T-helper 2 cell treated with Interferon-gamma antibody and Interleukin-4, amounts not matched to agents 5 μg/mL and 100 μg/mL, for 36 hours (primary cell): ENCODE measurements at regions not wholly inside any gene's neighbourhood (a gene's known extent, or its start where the extent isn't known, plus 50 kb on each side); places are given as distances from the start of the nearest gene placed in this dataset.
"Not testable (repeated sequence)": the region's sequence is repeated elsewhere in the genome, so short reads cannot be mapped to it uniquely, and the experiment has no call there.

Source experiments
- DNase-seq: peaks from one replicate; pipeline ENCODE4 v3.0.0; 2021; ENCODE audit warnings: low spot score
- H3K27ac Mint-ChIP-seq: one replicate; pipeline ENCODE4 v1.8.0; 2021; ENCODE audit warnings: mild to moderate bottlenecking, mixed read lengths
- H3K27me3 Mint-ChIP-seq: one replicate; pipeline ENCODE4 v1.8.0; 2021; ENCODE audit warnings: low read depth, mixed read lengths
- H3K36me3 Mint-ChIP-seq: one replicate; pipeline ENCODE4 v1.8.0; 2021; ENCODE audit warnings: low read depth, mixed read lengths
- H3K4me1 Mint-ChIP-seq: one replicate; pipeline ENCODE4 v1.8.0; 2021; ENCODE audit warnings: low read depth, mixed read lengths
- H3K4me3 Mint-ChIP-seq: one replicate; pipeline ENCODE4 v1.8.0; 2022; ENCODE audit warnings: mild to moderate bottlenecking, moderate library complexity, mixed read lengths
- H3K9me3 Mint-ChIP-seq: one replicate; pipeline ENCODE4 v1.8.0; 2021; ENCODE audit warnings: mixed read lengths

DNA sequence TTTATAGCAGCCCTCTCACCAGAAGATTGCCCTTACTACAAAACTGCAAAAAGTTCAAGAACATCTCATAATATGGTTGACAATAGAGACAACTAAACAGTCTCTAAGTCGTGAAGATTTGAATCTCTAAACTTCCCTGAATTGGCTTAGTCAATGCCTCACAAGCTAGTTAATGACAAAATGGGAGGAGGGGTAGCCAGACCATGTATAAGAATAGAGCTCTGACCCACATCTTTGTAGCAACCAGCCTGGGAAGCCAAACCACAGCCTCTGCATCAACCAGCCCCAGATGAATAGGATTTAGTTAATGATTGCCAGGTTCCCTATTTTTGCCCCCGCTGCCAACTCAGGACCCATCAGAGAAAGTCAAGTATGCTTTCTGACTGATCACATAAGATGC lies 1265.9 kb upstream of the PCDH10 start:
- not testable (repeated sequence) for H3K27me3 Mint-ChIP-seq, H3K27ac Mint-ChIP-seq, H3K36me3 Mint-ChIP-seq, H3K4me1 Mint-ChIP-seq, DNase-seq, H3K9me3 Mint-ChIP-seq, H3K4me3 Mint-ChIP-seq

DNA sequence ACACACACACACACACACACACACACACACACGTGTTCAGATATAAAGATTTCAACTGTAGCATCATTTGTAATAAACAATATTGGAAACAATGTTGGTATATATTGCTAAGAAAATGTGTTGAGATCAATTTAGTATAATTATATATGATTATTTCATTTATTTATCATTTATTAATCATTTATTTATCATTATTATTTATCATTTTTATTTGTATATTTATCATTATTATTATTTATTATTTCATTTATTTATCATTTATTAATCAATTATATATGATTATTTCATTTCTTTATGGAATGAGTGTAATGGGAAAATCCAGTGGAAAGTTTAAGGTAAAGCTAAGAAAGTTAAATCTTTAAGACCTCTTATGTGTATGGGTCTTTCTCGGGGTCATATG lies 1223.4 kb upstream of the PCDH10 start:
- not testable (repeated sequence) for H3K27ac Mint-ChIP-seq, H3K4me3 Mint-ChIP-seq, H3K4me1 Mint-ChIP-seq, DNase-seq, H3K9me3 Mint-ChIP-seq, H3K36me3 Mint-ChIP-seq, H3K27me3 Mint-ChIP-seq

DNA sequence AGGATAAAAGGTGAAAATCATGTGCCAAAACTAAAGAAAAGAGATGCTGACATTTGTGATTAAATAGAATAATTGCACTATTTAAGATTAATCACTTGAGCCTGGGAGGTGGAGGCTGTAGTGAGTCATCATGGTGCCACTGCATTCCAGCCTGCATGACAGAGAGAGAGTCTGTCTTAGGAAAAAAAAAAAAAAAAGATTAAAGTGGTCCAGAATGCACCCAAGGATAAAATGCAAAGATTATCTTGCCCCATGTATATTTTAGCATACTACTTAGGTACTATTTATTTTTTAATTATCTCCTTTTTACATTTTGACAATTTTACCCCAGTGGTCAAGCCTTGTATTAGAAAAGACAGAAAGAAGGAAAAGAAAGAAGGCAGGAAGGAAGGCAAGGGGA lies 1181.4 kb upstream of the PCDH10 start:
- not testable (repeated sequence) for H3K27ac Mint-ChIP-seq, H3K27me3 Mint-ChIP-seq, H3K9me3 Mint-ChIP-seq, H3K4me3 Mint-ChIP-seq, H3K36me3 Mint-ChIP-seq, DNase-seq, H3K4me1 Mint-ChIP-seq

DNA sequence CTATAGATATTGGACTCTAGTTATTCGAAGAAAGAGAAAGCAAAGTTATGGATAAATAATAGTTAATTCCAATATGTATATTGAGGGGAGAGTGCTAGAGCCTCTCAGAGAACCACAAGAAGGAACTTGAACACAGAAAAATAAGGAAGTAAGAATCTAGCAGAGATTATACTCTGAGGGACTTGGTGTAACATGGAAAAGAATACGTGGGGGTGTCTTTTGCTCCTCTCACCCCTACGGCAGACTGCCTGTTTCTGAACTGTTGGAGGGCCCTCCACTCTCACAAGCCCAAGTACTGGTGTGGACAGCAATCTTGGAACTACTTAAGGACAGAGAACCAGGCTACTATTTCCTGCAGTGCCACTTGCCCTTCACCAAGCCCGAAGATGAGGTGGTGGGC lies 1174.4 kb upstream of the PCDH10 start:
- no peaks in the 10 kb centered on the region for H3K36me3 Mint-ChIP-seq
- peak overlapping the region; percentile 49 for H3K27ac Mint-ChIP-seq
- peak overlapping the region; percentile 92 for H3K4me3 Mint-ChIP-seq
- no peaks in the 10 kb centered on the region for H3K4me1 Mint-ChIP-seq
- H3K9me3 Mint-ChIP-seq, result peaks cover 12% of the 10 kb centered on the region
- no peak for DNase-seq
- H3K27me3 Mint-ChIP-seq, result no peaks in the 10 kb centered on the region

DNA sequence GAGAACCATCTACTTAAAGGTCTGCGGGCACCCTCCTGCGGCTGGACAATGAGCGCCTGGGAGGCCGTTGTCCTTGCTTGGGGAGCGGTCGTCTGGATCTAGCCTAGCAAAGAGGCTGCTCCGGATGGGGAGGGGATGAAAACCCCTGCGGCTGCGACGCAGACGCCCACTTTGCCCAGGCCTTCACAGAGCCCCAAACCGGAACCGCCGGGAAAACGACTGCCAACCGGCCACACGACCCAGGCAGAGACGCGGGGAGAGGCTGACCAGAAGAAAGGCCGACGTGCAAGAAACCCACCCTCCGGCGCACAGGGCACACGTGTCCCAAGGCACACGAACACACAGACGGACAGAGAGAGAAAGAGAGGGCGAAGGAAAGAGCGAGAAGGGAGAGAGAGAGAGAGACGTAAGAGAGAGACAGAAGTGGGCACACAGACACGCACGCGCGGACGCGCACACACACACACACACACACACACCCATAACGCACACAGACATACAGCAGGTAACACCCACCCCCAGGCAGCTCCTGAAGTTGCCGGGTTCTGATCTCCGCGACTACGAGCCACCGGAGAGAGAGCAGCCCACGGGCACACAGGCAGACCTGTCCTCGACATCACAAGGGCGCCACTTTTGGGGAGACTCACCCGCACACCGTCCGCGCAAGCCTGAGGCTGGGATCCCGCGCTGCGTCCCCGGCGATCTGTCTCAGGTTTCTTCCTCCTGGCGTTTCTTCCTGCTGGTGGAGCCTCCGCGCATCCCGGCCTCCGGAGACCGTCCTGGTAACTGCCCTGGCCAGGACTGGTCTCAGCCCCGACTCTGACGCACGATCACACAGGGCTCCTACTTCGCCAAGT lies 1173.6 kb upstream of the PCDH10 start:
- H3K4me1 Mint-ChIP-seq, DNase-seq, H3K27me3 Mint-ChIP-seq, H3K36me3 Mint-ChIP-seq: not testable (repeated sequence)
- Mint-ChIP-seq H3K4me3 (peak overlapping the region; percentile 92), H3K27ac (peak overlapping the region; percentile 78), H3K9me3 (peaks cover 12% of the 10 kb centered on the region)

DNA sequence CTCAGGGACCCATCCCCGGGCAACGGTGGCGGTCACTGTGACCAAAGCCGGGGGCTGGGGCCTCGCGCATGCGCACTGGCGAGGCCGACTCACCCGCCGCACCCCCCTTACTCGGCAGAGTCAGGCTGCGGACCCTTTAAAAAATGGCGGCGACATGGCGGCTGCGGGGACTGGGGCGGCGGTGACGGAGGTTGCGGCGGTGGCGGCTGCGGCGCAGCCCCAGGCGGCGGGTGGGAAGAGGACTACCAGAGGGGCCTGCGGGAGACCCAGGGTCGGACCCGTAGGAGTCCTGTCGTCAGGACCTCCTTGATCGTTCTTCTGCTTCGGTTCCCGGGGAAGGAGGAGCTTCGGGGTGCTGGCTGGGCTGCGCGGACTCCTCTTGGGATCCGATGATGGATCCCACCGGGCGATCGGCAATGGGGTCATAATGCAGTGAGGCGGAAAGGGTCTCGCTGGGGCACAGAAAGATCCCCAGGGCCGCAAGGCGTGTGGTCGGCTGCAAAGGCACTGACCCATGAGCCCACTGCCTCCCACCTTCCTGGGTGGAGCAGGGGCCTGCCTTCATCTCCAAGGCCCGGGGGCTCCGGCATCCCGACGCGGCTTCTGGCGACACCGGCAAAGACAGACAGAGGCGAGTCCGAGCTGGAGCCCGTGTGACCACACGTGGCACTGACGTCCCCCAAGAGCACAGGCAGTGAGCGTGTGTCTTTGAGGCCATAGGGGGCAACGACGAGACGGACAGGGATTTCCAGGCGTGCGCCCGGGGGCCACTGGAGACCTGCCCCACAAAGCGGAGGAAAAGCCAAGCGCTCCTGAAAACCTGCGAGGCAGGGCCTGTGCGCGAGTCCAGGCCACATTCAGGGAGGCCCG lies 1172.7 kb upstream of the PCDH10 start:
- H3K36me3 Mint-ChIP-seq, H3K27me3 Mint-ChIP-seq, H3K4me1 Mint-ChIP-seq: not testable (repeated sequence)
- peak overlapping the region; percentile 92 for H3K4me3 Mint-ChIP-seq
- H3K27ac Mint-ChIP-seq, result peak overlapping the region; percentile 62
- DNase-seq, result peak; percentile 45
- peaks cover 12% of the 10 kb centered on the region for H3K9me3 Mint-ChIP-seq

DNA sequence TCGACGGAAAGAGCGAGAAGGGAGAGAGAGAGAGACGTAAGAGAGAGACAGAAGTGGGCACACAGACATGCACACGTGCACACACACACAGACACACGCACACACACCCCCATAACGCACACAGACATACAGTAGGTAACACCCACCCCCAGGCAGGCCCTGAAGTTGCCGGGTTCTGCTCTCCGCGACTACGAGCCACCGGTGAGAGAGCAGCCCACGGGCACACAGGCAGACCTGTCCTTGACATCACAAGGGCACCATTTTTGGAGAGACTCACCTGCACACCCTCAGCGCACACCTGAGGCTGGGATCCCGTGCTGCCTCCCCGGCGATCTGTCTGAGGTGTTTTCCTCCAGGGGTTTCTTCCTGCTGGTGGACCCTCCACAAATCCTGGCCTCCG lies 1171.0 kb upstream of the PCDH10 start:
- peaks cover 12% of the 10 kb centered on the region for H3K9me3 Mint-ChIP-seq
- H3K27me3 Mint-ChIP-seq, result no peaks in the 10 kb centered on the region
- no peak for DNase-seq
- H3K4me3 Mint-ChIP-seq, result no peak overlapping the region
- H3K27ac Mint-ChIP-seq, result no peak overlapping the region
- H3K36me3 Mint-ChIP-seq, result no peaks in the 10 kb centered on the region
- H3K4me1 Mint-ChIP-seq, result no peaks in the 10 kb centered on the region

DNA sequence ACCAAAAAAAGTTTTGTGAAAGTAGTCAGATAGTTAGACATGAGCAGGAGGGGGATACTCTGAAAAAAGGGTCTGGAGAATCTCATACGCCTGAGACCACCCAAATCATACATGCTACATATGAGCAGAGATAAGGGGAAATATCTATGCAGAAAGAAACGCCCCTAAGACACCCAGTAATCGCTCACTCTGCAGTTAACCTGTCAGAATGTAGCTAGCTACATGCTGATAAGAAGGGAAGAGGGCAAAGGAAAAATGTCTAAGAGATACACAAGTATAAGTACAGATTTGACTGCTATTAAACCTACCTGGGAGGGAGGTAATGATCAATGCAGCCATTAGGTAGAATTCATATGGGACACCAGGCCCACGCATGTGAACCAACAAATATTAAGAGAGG lies 1159.5 kb upstream of the PCDH10 start:
- Mint-ChIP-seq H3K27me3 (no peaks in the 10 kb centered on the region), H3K36me3 (no peaks in the 10 kb centered on the region), H3K4me1 (no peaks in the 10 kb centered on the region), H3K4me3 (no peak overlapping the region), H3K9me3 (no peaks in the 10 kb centered on the region), H3K27ac (no peak overlapping the region)
- no peak for DNase-seq

DNA sequence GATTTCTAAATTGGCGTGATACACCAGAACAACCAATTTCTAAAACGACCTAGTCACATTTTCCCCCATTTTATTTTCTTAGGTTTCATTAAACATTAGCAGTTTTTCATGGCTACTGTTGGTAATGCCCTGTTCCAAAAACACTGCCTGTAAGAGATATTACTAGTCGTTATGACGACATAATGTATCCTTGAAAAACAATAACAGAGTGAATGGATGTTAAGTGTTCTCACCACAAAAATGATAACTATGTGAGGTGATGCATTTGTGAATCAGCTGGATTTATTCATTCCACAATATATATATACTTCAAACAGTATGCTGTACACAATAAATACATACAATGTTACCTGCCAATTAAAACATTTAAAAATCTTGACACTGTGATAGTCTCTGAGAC lies 1147.6 kb upstream of the PCDH10 start:
- Mint-ChIP-seq H3K9me3 (no peaks in the 10 kb centered on the region), H3K27ac (no peak overlapping the region), H3K4me3 (no peak overlapping the region), H3K4me1 (no peaks in the 10 kb centered on the region), H3K36me3 (no peaks in the 10 kb centered on the region), H3K27me3 (no peaks in the 10 kb centered on the region)
- no peak for DNase-seq

DNA sequence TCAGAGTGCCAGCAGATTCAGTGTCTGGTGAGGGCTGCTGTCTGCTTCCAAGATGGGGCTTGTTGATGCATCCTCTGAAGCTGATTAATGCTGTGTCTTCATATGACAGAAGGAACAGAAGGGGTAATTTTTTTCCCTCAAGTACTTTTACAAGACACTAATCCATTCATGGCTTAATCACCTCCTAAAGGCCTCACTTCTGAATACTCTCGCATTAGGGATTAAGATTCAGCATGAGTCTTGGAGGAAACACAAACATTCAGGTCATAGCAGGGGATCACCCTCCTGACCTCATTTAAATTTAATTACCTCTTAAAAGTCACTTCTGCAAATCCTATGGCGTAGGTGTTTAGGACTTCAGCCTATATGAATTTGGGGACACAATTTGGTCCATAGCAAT lies 1145.5 kb upstream of the PCDH10 start:
- Mint-ChIP-seq H3K9me3 (no peaks in the 10 kb centered on the region), H3K4me1 (no peaks in the 10 kb centered on the region), H3K4me3 (no peak overlapping the region), H3K36me3 (no peaks in the 10 kb centered on the region), H3K27ac (no peak overlapping the region), H3K27me3 (no peaks in the 10 kb centered on the region)
- no peak for DNase-seq

DNA sequence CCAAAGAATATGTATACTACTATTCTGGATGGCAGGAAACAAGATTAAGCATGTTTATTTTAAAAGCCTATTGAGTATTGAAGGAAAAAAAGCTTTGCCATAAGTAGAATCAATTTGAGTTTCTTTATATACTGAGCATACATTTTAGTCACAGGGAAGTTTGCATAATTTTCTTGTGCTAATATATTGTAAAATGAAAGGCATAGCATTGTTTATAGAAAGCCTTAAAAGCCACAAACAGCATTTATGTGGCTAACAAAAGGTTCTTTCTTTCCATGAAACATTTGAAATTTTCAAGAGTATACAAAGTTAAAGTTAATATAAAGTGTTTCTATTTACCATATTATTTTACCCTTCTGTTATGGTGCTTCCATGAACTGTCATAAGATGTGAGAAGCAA lies 1133.8 kb upstream of the PCDH10 start:
- H3K36me3 Mint-ChIP-seq, result no peaks in the 10 kb centered on the region
- H3K4me1 Mint-ChIP-seq, result no peaks in the 10 kb centered on the region
- H3K27me3 Mint-ChIP-seq, result no peaks in the 10 kb centered on the region
- H3K9me3 Mint-ChIP-seq, result no peaks in the 10 kb centered on the region
- no peak for DNase-seq
- H3K27ac Mint-ChIP-seq, result no peak overlapping the region
- H3K4me3 Mint-ChIP-seq, result no peak overlapping the region

DNA sequence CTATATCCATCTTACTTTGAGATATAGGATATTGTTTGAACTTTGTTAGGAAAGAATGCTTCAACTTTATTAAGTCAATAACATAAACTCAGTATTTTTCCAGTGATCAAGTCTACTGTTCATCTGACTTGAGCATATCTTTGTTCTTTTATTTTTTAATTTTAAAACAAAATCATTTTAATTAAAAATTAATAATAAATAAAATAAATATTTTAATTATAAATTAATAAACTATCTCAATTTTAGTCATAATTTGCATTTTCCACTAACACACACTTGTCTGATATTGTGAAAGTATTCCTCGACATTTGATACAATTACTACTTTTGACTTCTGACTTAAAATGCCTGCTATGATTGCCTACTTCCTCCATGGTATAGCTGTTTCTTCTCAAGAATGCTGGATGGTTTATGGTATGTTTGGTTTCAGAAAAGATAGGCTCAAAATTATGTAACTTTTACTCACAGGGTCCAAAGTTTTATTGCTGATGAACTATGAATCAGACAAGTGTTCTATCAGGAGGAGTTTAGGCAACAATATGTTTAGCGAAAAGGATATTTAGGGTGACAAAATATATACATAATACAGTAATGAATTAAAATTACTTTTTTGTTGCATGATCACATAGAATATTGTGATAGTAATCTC lies 1132.3 kb upstream of the PCDH10 start:
- Mint-ChIP-seq H3K27me3 (no peaks in the 10 kb centered on the region), H3K27ac (no peak overlapping the region), H3K36me3 (no peaks in the 10 kb centered on the region), H3K4me1 (no peaks in the 10 kb centered on the region), H3K4me3 (no peak overlapping the region), H3K9me3 (no peaks in the 10 kb centered on the region)
- no peak for DNase-seq

DNA sequence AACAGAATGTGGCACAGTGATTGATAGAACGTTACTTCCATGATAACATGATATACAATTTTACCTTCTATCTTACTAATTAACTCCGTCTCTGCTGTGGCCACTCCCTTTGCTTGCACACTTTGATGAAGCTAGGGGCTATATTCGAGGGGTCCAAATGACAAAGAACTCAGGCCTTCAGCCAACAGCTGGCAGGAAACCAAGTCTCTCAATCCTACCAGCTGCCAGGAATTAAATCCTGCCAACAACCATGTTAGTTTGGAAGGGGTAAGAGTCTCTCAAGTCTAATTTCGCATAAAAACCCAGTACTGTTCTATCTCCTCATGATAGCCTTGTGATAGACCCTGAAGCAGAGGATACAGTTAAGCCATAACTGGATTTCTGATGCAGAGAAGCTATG lies 1122.9 kb upstream of the PCDH10 start:
- Mint-ChIP-seq H3K36me3 (no peaks in the 10 kb centered on the region), H3K27me3 (no peaks in the 10 kb centered on the region), H3K4me1 (no peaks in the 10 kb centered on the region), H3K4me3 (no peak overlapping the region), H3K9me3 (no peaks in the 10 kb centered on the region), H3K27ac (no peak overlapping the region)
- no peak for DNase-seq

DNA sequence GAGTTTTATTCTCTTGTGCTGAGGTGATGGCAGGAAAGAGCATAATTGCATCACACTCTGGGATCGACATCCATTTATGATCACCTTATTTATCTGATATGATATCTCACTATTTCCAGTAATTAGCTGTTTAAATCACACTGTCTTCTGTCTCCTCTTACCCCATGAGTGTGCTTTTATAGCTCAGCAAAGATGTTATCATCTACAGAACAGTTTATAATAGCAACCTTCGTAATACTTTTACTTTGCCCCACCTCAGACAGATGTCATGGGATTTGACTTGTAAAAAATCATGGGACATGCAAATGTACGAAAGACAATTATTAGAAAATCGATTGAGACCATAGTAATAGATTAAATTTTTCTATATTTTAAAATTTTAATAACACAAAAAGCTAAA lies 1122.3 kb upstream of the PCDH10 start:
- Mint-ChIP-seq H3K27ac (no peak overlapping the region), H3K4me3 (no peak overlapping the region), H3K27me3 (no peaks in the 10 kb centered on the region), H3K9me3 (no peaks in the 10 kb centered on the region), H3K4me1 (no peaks in the 10 kb centered on the region), H3K36me3 (no peaks in the 10 kb centered on the region)
- DNase-seq, result no peak
